GM12878 (cell line): ENCODE measurements at regions not wholly inside any gene's neighbourhood (a gene's known extent, or its start where the extent isn't known, plus 50 kb on each side); places are given as distances from the start of the nearest gene placed in this dataset.

Experiments
- MYB ChIP-seq: fragments of 150-350 bp; IDR thresholded peaks from 2 replicates; pipeline ENCODE4 v1.6.1; 2014; ENCODE audit warnings: mild to moderate bottlenecking, low read depth, low read length, borderline replicate concordance
- NFXL1 ChIP-seq: fragments of 450-650 bp; IDR thresholded peaks from 2 replicates; pipeline ENCODE4 v1.6.1; 2017; ENCODE audit warnings: antibody characterized with exemption, mild to moderate bottlenecking, borderline replicate concordance
- POLR2AphosphoS5 ChIP-seq: IDR thresholded peaks from 2 replicates; pipeline ENCODE4 v1.6.1; 2011; ENCODE audit warnings: mild to moderate bottlenecking, low read length, inconsistent platforms
- RAD21 ChIP-seq: IDR thresholded peaks from 2 replicates; pipeline ENCODE4 v1.6.1; 2011; ENCODE audit warnings: mild to moderate bottlenecking, low read depth, low read length, moderate library complexity; ENCODE audit not compliant: insufficient read depth
- TARDBP ChIP-seq: IDR thresholded peaks from 2 replicates; pipeline ENCODE4 v1.6.1; 2016; ENCODE audit warnings: borderline replicate concordance

- TF ChIP-seq NFXL1 (no peak), POLR2AphosphoS5 (no peak), TARDBP (no peak), MYB (no peak), RAD21 (no peak)
These were observed 102.1 kb downstream of the LURAP1L start for GRCh38 chr9:12876872-12877271.
